Caki2 (cell line): ENCODE measurements at regions not wholly inside any gene's neighbourhood (a gene's known extent, or its start where the extent isn't known, plus 50 kb on each side); places are given as distances from the start of the nearest gene placed in this dataset.
"Not testable (repeated sequence)": the region's sequence is repeated elsewhere in the genome, so short reads cannot be mapped to it uniquely, and the experiment has no call there.

Experiments used
- DNase-seq: peaks from one replicate; pipeline ENCODE4 v3.0.0-alpha.2; 2015; ENCODE audit warnings: low read depth
- in situ Hi-C: cut with HindIII; loops from 2 replicates; pipeline ENCODE4 v1.10.0; 2016; ENCODE audit warnings: low sequenced_read_pairs, low pct_unique_long_range_greater_than_20kb, mixed read lengths

GRCh38 chr6:163888030-163888819, 473.7 kb downstream of the QKI start:
- in situ Hi-C loops: no loop called here
- no peak for DNase-seq

- in situ Hi-C loops: no loop called here
- no peak for DNase-seq
These were observed 471.9 kb downstream of the QKI start for GRCh38 chr6:163886428-163886827.

- no peak for DNase-seq
- in situ Hi-C loops: no loop called here
These were observed 469.5 kb downstream of the QKI start for GRCh38 chr6:163883984-163884383.

GRCh38 chr6:163878698-163879097, 464.2 kb downstream of the QKI start:
- in situ Hi-C loops: no loop called here
- DNase-seq: no peak

- DNase-seq: no peak
- in situ Hi-C loops: no loop called here
These were observed 463.5 kb downstream of the QKI start for GRCh38 chr6:163877877-163878639.

GRCh38 chr6:163876391-163876790, 461.9 kb downstream of the QKI start:
- DNase-seq: no peak
- in situ Hi-C loops: no loop called here

GRCh38 chr6:163874784-163875183, 460.3 kb downstream of the QKI start:
- in situ Hi-C loops: no loop called here

GRCh38 chr6:163872335-163872734, 457.8 kb downstream of the QKI start:
- in situ Hi-C loops: no loop called here
- no peak for DNase-seq

More at GRCh38 chr6:163874784-163875183, 460.3 kb downstream of the QKI start:
- no peak for DNase-seq

- in situ Hi-C loops: no loop called here
These were observed 457.1 kb downstream of the QKI start for GRCh38 chr6:163871616-163872015.

GRCh38 chr6:163867518-163868292, 453.2 kb downstream of the QKI start:
- in situ Hi-C loops: no loop called here
- DNase-seq: no peak

More at GRCh38 chr6:163871616-163872015, 457.1 kb downstream of the QKI start:
- DNase-seq: no peak

- no peak for DNase-seq
- in situ Hi-C loops: no loop called here
These were observed 451.7 kb downstream of the QKI start for GRCh38 chr6:163866192-163866591.

GRCh38 chr6:163863565-163863964, 449.0 kb downstream of the QKI start:
- no peak for DNase-seq
- in situ Hi-C loops: no loop called here

- DNase-seq: no peak
- in situ Hi-C loops: no loop called here
These were observed 448.2 kb downstream of the QKI start for GRCh38 chr6:163862701-163863100.

- no peak for DNase-seq
- in situ Hi-C loops: no loop called here
These were observed 447.1 kb downstream of the QKI start for GRCh38 chr6:163861627-163862026.

GRCh38 chr6:163860287-163861081, 446.0 kb downstream of the QKI start:
- DNase-seq: no peak
- in situ Hi-C loops: no loop called here

- DNase-seq, in situ Hi-C loops: not testable (repeated sequence)
These were observed 444.4 kb downstream of the QKI start for GRCh38 chr6:163858870-163859269.

GRCh38 chr6:163857421-163857820, 442.9 kb downstream of the QKI start:
- in situ Hi-C loops: no loop called here
- no peak for DNase-seq

GRCh38 chr6:163850874-163851273, 436.4 kb downstream of the QKI start:
- no peak for DNase-seq
- in situ Hi-C loops: no loop called here
